Gastroesophageal sphincter (tissue), 3 donors: ENCODE measurements at regions not wholly inside any gene's neighbourhood (a gene's known extent, or its start where the extent isn't known, plus 50 kb on each side); places are given as distances from the start of the nearest gene placed in this dataset.
"Not testable (repeated sequence)": the region's sequence is repeated elsewhere in the genome, so short reads cannot be mapped to it uniquely, and the experiment has no call there.

Experiments used
- CTCF ChIP-seq, 4 experiments: fragments of 200-600 bp in 2 of 4; fragments of 450-650 bp in 2 of 4; sonication (generic) in 1 of 4; IDR thresholded peaks; one replicate each; pipeline ENCODE4 v1.5.1; 2017 to 2019; ENCODE audit warnings: antibody characterized with exemption in 4 of 4, mild to moderate bottlenecking in 2 of 4, moderate library complexity in 2 of 4
- POLR2AphosphoS5 ChIP-seq: sonication (generic); formaldehyde crosslinking; IDR thresholded peaks from one replicate; pipeline ENCODE4 v1.6.1; 2017; ENCODE audit warnings: antibody characterized with exemption

- not testable (repeated sequence) for TF ChIP-seq POLR2AphosphoS5; CTCF (IDR thresholded peaks at IDR 0.05)
Observed at GRCh38 chr15:93343402-93343801, 254.4 kb upstream of the RGMA start.
